NCI-H748 treated with DMSO at 0.1 percent for 48 hours (cell line): ENCODE measurements at regions not wholly inside any gene's neighbourhood (a gene's known extent, or its start where the extent isn't known, plus 50 kb on each side); places are given as distances from the start of the nearest gene placed in this dataset.

Experiments
- DNase-seq: peaks from one replicate; lab custom pipeline; 2025; lab: John Stamatoyannopoulos, UW

DNA sequence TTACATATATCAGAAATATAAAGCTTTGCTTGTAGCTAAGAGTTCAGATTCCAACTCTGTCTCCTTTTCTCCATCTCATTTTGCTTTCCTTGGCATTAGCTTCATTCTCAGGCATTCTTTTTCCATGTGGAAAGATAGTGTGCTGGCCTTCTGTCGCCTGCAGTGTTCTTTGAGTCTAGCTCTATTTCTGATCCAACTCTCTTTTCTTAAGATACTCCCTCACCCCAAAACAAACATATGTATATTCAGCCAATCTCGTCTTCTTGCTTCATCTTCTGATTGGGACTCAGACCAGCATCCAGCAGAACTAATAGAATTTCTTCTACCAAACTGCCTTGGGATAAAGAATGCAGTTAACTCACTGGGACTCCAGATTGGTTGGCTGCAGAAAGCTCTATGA, 532.2 kb downstream of the MID1IP1 start:
- DNase-seq: no peak

GRCh38 chrX:39335513-39336235, 534.4 kb downstream of the MID1IP1 start:
- DNase-seq: peak; percentile 82

GRCh38 chrX:39336671-39337311, 535.5 kb downstream of the MID1IP1 start:
- DNase-seq: peak; percentile 78

- peak; percentile 46 for DNase-seq
These were observed 536.2 kb downstream of the MID1IP1 start for GRCh38 chrX:39337451-39337850.

DNA sequence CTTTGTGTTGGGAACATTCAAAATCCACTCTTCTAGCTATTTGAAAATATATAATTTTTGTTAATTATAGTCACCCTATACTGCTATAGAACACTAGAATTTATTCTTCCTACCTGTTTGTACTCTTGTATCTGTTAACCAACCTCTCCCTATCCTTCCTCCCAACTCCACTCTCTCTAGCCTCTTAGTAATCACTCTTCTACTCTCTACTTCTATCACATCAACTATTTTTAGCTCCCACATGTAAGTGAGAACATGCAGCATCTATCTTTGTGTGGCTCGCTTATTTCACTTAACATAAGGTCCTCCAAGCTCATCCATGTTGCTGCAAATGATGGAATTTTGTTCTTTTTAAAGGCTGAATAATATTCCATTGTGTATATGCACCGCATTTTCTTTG, 537.3 kb downstream of the MID1IP1 start:
- no peak for DNase-seq

DNA sequence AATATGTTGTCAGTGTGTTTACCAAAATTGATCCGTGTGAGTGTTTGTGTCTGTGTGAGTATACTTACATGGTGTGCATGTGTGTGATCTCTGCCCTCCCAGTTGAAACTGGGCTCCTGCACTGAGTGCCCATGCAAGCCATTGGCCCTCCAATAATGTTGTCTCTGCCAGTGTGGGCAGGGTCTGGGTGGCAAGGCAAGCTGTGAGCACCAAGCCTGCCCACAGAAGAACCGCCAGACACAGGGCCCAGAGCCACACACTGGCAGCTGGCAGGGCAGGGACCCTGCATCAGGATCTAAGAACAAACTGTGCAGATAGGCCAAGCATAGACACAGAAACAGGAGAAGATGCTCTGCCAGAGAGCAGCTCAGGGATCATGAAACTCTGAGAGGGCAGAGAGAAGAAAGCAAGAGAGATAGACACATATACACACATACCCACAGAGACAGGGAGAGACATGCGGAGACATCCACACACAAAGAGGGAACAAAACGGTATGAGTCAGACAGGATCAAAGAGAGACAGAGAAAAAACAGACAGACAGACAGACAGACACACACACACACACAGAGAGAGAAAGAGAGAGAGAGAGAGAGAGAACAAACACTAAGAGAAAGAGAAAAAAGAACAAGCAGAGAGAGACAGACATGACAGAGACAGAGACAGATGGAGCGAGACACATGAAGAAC, 555.0 kb downstream of the MID1IP1 start:
- DNase-seq: no peak

DNA sequence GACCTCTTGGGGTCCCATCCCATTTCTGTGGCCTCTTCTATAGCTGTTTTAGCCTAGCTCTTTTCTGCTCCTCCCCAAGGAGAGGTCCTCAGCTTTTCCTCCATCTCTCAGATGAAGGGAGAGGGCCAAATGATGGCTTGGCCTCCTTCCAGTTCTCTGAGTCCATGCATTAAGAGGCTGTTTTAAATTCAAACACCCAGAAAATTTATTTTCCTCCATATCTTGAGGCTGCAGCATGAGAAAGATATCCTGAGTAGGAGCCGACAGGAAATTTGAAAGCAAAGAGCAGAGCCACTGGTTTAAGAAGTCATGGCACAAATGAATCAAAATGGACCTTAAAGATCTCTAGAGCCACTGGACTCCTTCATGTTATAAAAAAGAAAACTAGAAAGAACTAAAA, 558.8 kb downstream of the MID1IP1 start:
- DNase-seq: no peak

GRCh38 chrX:39361736-39362135, 560.5 kb downstream of the MID1IP1 start:
- peak; percentile 1 for DNase-seq

DNA sequence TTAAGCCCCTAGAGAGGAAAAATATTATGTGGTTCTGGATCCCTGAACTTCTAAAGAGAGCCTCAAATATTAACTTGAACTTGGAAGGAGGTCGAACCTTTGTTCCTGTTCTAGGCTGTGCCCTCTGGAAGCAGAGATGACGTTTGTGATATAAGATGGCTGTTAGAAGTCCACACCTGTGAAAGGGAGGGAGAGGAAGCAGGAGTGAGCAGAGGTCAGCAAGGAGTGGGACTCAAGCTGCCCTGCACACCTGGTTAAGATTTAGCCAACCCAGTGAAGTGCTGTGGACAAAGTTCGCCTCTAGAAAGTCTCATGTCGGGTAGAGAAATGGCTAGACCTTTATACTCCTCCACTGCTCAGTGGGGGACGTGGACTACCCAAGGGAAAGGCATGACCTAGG, 566.2 kb downstream of the MID1IP1 start:
- DNase-seq: no peak

DNA sequence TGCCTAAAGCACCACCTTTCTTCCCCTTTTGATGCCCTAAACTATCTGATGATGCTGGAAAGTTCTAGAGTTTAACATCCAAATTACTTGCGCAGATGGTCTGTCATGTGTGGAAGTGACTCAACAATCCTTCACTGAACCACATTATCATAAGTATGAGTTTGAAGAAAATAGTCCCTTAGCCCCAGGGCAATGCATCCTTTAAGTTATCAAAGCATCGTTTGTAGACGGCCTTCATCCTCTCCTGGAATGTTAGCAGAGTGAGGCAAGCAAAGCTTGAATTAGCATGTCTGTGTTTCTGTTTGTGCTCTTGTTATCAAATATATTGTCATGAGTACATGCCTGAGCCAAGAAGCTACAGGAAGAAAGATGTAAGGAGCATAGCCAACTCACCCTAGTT, 570.9 kb downstream of the MID1IP1 start:
- no peak for DNase-seq

DNA sequence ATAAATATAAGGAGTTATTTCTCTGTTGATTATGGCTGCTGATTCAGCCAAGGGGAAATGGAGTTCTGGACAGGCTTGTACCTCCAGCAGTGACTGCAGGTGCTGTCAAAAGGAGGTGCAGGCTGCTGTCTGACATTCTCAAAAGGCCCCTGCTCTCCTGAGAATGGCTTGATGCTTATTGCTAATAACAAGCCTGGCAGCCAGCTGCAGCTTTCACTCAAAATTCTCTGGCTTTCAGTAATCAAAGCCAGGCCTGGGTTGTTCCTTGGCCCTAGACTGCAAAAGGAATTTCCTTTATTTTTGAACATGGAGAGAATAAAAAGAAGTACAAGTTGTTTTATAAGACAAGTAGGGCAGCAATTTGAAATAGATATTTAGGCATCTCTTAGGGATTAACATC, 575.9 kb downstream of the MID1IP1 start:
- DNase-seq: no peak

GRCh38 chrX:39377773-39378172, 576.5 kb downstream of the MID1IP1 start:
- no peak for DNase-seq

GRCh38 chrX:39381422-39381821, 580.2 kb downstream of the MID1IP1 start:
- DNase-seq: no peak

DNA sequence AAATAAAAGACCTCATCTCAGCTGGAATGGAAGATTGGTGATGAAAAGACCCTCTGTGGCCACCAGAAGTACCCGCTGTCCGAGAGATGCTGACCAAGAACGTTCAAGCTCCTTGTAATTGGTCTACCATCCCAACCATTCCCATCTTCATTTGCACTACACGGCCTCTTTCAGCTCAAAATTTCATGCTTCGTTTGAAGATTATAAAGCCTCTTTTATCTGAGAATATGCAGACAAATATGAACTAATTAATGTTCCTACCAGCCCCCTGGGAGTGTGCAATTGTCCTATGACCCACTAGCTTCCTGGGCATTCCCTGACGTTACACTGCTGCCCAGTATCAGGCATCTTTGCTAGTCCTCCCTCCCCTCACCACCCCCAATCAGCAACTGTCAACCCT, 583.7 kb downstream of the MID1IP1 start:
- DNase-seq: no peak

DNA sequence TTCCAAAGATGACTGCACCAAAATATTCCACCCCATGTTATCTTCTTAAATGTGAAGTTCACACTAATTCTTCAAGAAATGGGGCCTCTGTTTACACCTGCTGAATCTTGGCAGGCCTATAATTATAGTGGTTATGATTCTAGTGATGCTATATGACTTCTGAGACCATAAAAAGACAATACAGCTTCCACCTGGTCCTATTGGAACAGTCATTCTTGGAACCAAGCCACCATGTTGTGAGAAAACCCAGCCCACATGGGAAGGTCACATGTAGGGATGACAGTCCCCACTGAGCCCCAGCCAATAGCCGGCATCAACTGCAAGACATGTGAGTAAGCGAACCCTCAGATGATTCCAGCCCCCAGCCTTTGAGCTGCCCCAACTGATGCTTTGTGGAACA, 587.5 kb downstream of the MID1IP1 start:
- DNase-seq: no peak

- DNase-seq: no peak
These were observed 595.2 kb downstream of the MID1IP1 start for GRCh38 chrX:39396358-39396995.

- peak; percentile 76 for DNase-seq
These were observed 596.4 kb downstream of the MID1IP1 start for GRCh38 chrX:39397561-39398199.

- peak; percentile 12 for DNase-seq
These were observed 597.1 kb downstream of the MID1IP1 start for GRCh38 chrX:39398215-39398962.

DNA sequence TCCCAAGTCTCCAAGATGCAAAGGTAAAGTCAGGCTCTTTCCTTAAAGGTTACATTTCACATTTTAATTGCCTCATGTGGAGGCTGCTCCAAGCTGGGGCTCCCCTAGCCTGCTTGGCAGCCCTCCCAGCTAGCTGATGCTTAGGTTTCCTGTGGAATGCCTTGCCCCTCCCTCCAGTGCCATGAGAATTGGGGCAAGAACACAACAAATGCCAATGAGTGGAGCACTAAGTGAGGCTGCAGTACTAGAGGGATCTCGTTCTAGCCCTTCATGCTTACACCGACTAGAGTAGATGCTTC, 597.7 kb downstream of the MID1IP1 start:
- DNase-seq: no peak

DNA sequence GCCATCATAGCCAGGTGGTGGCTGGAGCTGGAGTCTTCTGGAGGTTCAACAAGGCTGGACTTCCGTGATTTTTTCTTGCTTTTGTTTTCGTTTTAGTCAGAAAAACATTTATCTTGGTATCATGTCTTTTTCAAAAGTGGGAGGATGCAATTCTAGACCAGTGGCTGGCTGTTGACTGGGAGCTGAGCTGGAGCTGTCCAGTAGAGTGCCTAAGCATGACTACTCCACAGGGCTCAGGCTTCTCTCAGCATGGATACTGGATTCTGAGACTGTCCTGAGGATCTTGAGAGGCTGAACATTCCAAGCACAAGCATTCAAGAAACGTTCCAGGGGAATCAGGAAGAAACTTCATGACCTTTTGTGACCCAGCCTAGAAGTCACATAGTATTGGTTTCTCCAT, 598.1 kb downstream of the MID1IP1 start:
- DNase-seq: no peak

DNA sequence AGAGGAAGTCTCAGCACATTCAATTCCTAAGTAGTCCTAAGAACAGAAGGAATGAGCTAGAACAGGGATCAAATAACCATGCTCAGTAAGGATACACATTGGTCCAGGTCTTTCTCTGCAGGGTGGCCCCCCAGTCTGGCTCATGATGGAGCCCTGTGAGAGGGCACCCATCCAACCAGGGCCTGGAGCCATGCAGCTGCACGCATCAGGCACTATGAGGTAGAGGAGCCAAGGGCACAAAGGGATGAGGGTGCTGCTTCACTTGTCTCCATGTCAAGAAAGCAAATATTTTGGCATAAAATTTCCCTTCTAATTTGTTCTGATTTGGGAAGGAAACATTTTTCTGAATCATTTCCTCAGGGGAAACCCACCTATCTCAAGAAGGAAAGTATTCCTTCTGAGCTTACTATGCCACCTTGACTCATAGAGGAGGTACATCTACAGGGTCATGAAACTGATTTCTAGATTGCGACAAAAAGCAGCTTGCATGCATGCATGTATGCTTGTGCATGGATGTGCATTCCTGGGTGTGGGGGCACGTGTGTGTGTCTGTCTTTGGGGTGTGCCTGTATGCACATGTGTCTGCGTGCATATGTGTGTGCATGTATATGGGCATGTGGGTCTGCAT, 600.3 kb downstream of the MID1IP1 start:
- no peak for DNase-seq
